Transverse colon (tissue), 3 donors: ENCODE measurements at regions not wholly inside any gene's neighbourhood (a gene's known extent, or its start where the extent isn't known, plus 50 kb on each side); places are given as distances from the start of the nearest gene placed in this dataset.

ENCODE experiments used
- POLR2A ChIP-seq: fragments of 450-650 bp; IDR thresholded peaks from one replicate; pipeline ENCODE4 v1.6.1; 2016; ENCODE audit warnings: antibody characterized with exemption, mild to moderate bottlenecking, moderate library complexity
- TF ChIP-seq, protein P1 (sequence below), 5 experiments: fragments of 200-600 bp in 3 of 5; fragments of 450-650 bp in 2 of 5; sonication (generic) in 3 of 5; IDR thresholded peaks; 1 replicate in 2 of 5; 2 replicates in 3 of 5; pipeline ENCODE4 v1.5.1; 2016 to 2017; ENCODE audit warnings: antibody characterized with exemption in 5 of 5, inconsistent platforms in 3 of 5, mild to moderate bottlenecking in 2 of 5, moderate library complexity in 1 of 5

DNA sequence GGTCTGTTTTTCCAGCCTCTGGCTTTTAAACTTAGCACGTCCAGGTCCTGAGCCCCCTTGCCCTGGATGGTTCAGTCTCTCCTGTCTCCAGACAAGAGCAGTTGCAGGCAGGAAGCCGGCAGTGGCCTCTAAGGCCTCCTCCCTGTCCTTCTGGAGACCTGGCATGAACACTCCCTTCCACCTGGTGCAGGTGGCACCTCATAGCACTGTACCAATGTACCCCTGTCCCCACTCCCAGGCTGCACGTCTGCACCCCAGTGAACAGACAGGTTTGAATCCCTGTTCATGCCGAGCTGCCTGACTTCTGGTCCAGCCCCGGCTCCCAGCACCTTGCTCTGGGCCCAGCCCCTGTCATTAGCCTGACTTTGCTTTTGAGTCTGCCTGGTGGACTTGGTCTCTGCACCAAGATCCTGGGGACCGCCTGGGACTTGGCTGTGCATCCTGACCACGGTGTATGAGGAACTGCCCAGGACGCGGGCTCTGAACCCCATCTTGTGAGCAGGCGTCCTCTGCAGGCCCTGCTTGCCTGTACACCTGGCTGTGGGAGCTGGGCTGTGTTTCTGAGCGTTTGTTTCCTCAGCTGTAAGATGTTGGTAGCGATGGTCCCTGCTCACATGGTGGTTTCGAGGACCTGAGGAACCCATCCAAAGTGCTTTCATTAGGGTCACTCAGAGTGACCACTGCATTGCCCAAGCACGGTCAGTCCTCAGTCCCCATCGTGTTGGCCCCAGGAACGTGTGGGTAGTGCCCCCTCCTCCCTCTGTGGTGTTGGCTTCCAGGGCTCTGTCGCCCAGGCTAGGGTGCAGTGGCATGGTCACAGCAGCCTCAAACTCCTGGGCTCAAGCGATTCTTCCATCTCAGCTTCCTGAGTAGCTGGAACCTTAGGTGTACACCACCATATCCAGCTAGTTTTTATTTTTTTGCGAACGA, 75.0 kb upstream of the SHANK2 start:
- no peak for TF ChIP-seq POLR2A
- TF ChIP-seq, protein P1, sequence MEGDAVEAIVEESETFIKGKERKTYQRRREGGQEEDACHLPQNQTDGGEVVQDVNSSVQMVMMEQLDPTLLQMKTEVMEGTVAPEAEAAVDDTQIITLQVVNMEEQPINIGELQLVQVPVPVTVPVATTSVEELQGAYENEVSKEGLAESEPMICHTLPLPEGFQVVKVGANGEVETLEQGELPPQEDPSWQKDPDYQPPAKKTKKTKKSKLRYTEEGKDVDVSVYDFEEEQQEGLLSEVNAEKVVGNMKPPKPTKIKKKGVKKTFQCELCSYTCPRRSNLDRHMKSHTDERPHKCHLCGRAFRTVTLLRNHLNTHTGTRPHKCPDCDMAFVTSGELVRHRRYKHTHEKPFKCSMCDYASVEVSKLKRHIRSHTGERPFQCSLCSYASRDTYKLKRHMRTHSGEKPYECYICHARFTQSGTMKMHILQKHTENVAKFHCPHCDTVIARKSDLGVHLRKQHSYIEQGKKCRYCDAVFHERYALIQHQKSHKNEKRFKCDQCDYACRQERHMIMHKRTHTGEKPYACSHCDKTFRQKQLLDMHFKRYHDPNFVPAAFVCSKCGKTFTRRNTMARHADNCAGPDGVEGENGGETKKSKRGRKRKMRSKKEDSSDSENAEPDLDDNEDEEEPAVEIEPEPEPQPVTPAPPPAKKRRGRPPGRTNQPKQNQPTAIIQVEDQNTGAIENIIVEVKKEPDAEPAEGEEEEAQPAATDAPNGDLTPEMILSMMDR (IDR thresholded peaks at IDR 0.05), result no peak
